MM.1S (cell line): ENCODE measurements at regions not wholly inside any gene's neighbourhood (a gene's known extent, or its start where the extent isn't known, plus 50 kb on each side); places are given as distances from the start of the nearest gene placed in this dataset.

Source experiments
- DNase-seq: peaks from one replicate; pipeline ENCODE4 v3.0.0-alpha.2; 2015
- H2AFZ ChIP-seq: fragments of 300-600 bp; sonication (generic); 2 replicates; pipeline ENCODE4 v1.6.0; 2016; ENCODE audit warnings: antibody characterized with exemption, low read length
- H3F3A ChIP-seq: fragments of 300-600 bp; sonication (generic); 2 replicates; pipeline ENCODE4 v1.6.1; 2016; ENCODE audit warnings: mild to moderate bottlenecking, antibody characterized with exemption, low read length, moderate library complexity, mixed read lengths; ENCODE audit not compliant: insufficient read depth
- H3K27ac ChIP-seq: fragments of 300-600 bp; sonication (generic); 2 replicates; pipeline ENCODE4 v1.5.1; 2016; ENCODE audit warnings: mild to moderate bottlenecking, low read length
- H3K27me3 ChIP-seq: fragments of 300-600 bp; sonication (generic); replicated peaks from 2 replicates; pipeline ENCODE4 v1.6.0; 2016; ENCODE audit warnings: low read length; ENCODE audit not compliant: insufficient read depth
- H3K36me3 ChIP-seq: fragments of 300-600 bp; sonication (generic); replicated peaks from 2 replicates; pipeline ENCODE4 v1.6.1; 2016; ENCODE audit warnings: mild to moderate bottlenecking, low read length, mixed read lengths; ENCODE audit not compliant: insufficient read depth
- H3K4me1 ChIP-seq: fragments of 300-600 bp; sonication (generic); 2 replicates; pipeline ENCODE4 v1.6.1; 2016; ENCODE audit warnings: low read length, mixed read lengths
- H3K4me2 ChIP-seq: fragments of 300-600 bp; sonication (generic); 2 replicates; pipeline ENCODE4 v1.6.0; 2016; ENCODE audit warnings: low read depth, low read length
- H3K4me3 ChIP-seq: fragments of 300-600 bp; sonication (generic); 2 replicates; pipeline ENCODE4 v1.5.1; 2016; ENCODE audit warnings: low read length, mixed read lengths
- H3K79me2 ChIP-seq: fragments of 300-600 bp; sonication (generic); 2 replicates; pipeline ENCODE4 v1.6.1; 2016; ENCODE audit warnings: mixed run types, low read length, mixed read lengths
- H3K9ac ChIP-seq: fragments of 300-600 bp; sonication (generic); 2 replicates; pipeline ENCODE4 v1.6.1; 2016; ENCODE audit warnings: low read length, mixed read lengths
- H3K9me2 ChIP-seq: fragments of 300-600 bp; sonication (generic); replicated peaks from 2 replicates; pipeline ENCODE4 v1.6.1; 2016; ENCODE audit warnings: mild to moderate bottlenecking, low read length, mixed read lengths; ENCODE audit not compliant: insufficient read depth
- H3K9me3 ChIP-seq: fragments of 300-600 bp; sonication (generic); replicated peaks from 2 replicates; pipeline ENCODE4 v1.6.1; 2016; ENCODE audit warnings: mild to moderate bottlenecking, low read length, mixed read lengths; ENCODE audit not compliant: insufficient read depth
- H4K20me1 ChIP-seq: fragments of 300-600 bp; sonication (generic); 2 replicates; pipeline ENCODE4 v1.6.1; 2016; ENCODE audit warnings: mild to moderate bottlenecking, low read length, moderate library complexity, mixed read lengths; ENCODE audit not compliant: insufficient read depth
- EZH2 ChIP-seq: fragments of 300-600 bp; sonication (generic); optimal IDR thresholded peaks from 2 replicates; pipeline ENCODE3; 2017; ENCODE audit warnings: low read depth, mild to moderate bottlenecking, antibody characterized with exemption, low read length, mixed read lengths
- EZH2phosphoT487 ChIP-seq: fragments of 300-600 bp; sonication (generic); IDR thresholded peaks from 2 replicates; pipeline ENCODE4 v1.6.1; 2018; ENCODE audit warnings: antibody characterized with exemption, low read length
- TF ChIP-seq, protein P1 (sequence below): fragments of 300-600 bp; sonication (generic); IDR thresholded peaks from 2 replicates; pipeline ENCODE4 v1.5.1; 2016; ENCODE audit warnings: antibody characterized with exemption, low read length, mixed read lengths

DNA sequence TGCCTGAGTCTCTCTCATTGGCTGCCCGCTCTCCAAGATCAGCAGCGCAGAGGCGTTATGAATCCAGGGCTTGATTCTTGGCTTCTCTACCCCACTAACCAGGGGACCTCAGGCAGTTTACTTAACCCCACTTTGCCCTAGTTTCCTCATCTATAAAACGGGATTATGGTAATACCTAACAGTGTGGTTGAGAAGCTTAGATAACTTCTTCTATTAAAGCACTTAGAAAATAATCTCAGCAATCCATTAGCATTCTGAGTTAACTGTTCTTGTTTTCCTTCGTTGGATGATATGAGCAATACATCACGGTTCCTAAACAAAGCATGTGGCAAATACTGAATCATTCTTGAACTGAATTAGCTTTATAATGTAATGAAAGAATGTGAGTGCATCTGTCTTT lies 116.3 kb upstream of the FKBP1C start:
- H3K36me3 ChIP-seq = no peaks in the 10 kb centered on the region
- no peak overlapping the region for H3K4me3 ChIP-seq
- H4K20me1 ChIP-seq = no peaks in the 10 kb centered on the region
- no peaks in the 10 kb centered on the region for H3K27me3 ChIP-seq
- no peaks in the 10 kb centered on the region for H3K9me3 ChIP-seq
- H3K79me2 ChIP-seq = no peaks in the 10 kb centered on the region
- H3K4me2 ChIP-seq = no peak overlapping the region
- TF ChIP-seq EZH2phosphoT487 (no peak), EZH2 (no peak)
- TF ChIP-seq, protein P1, sequence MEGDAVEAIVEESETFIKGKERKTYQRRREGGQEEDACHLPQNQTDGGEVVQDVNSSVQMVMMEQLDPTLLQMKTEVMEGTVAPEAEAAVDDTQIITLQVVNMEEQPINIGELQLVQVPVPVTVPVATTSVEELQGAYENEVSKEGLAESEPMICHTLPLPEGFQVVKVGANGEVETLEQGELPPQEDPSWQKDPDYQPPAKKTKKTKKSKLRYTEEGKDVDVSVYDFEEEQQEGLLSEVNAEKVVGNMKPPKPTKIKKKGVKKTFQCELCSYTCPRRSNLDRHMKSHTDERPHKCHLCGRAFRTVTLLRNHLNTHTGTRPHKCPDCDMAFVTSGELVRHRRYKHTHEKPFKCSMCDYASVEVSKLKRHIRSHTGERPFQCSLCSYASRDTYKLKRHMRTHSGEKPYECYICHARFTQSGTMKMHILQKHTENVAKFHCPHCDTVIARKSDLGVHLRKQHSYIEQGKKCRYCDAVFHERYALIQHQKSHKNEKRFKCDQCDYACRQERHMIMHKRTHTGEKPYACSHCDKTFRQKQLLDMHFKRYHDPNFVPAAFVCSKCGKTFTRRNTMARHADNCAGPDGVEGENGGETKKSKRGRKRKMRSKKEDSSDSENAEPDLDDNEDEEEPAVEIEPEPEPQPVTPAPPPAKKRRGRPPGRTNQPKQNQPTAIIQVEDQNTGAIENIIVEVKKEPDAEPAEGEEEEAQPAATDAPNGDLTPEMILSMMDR = no peak
- DNase-seq = no peak
- H3F3A ChIP-seq = no peaks in the 10 kb centered on the region
- no peak overlapping the region for H3K9ac ChIP-seq
- no peak overlapping the region for H2AFZ ChIP-seq
- no peak overlapping the region for H3K27ac ChIP-seq
- no peaks in the 10 kb centered on the region for H3K4me1 ChIP-seq
- no peaks in the 10 kb centered on the region for H3K9me2 ChIP-seq

DNA sequence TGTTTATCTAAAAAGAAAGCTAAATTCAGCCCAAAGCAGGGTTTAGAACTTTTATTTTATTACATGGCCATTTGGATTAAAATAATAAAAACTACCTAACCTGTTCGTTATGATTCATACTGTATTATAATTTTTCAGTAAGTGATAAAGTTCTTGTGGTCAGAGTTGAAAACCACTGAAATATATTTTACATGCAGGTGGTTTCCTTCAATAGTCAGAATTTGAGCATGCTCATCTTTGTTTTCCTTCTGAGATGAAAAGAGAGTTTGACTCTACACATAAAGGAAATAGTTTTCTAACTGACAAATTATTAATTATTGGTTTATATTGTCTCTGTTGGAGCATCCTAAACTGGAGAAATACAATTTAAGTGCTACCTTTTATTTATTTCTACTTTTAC lies 114.0 kb upstream of the FKBP1C start:
- H3K4me2 ChIP-seq = no peak overlapping the region
- H3K9me2 ChIP-seq = no peaks in the 10 kb centered on the region
- H3K27me3 ChIP-seq = no peaks in the 10 kb centered on the region
- no peaks in the 10 kb centered on the region for H3K4me1 ChIP-seq
- H3F3A ChIP-seq = no peaks in the 10 kb centered on the region
- no peak overlapping the region for H3K27ac ChIP-seq
- peak; percentile 39 for DNase-seq
- no peaks in the 10 kb centered on the region for H3K36me3 ChIP-seq
- no peak overlapping the region for H3K9ac ChIP-seq
- H3K79me2 ChIP-seq = no peaks in the 10 kb centered on the region
- no peak overlapping the region for H3K4me3 ChIP-seq
- no peaks in the 10 kb centered on the region for H4K20me1 ChIP-seq
- TF ChIP-seq EZH2phosphoT487 = no peak
- TF ChIP-seq EZH2 = no peak
- TF ChIP-seq, protein P1 = no peak
- H3K9me3 ChIP-seq = no peaks in the 10 kb centered on the region
- no peak overlapping the region for H2AFZ ChIP-seq

DNA sequence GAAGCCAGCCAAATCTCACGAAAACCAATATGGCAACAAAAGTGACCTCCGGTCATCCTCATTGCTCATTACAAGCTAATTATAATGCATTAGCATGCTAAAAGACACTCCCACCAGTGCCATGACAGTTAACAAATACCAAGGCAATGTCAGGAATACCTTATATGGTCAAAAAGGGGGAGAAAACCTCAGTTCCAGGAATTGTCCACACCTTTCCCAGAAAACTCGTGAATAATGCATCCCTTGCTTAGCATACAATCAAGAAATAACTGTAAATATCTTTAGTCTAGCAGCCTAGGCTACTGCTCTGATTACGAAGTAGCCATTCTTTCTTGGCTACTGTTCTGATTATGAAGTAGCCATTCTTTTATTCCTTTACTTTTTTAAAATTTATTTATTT lies 112.5 kb upstream of the FKBP1C start:
- H3K27me3 ChIP-seq = no peaks in the 10 kb centered on the region
- no peak overlapping the region for H3K27ac ChIP-seq
- TF ChIP-seq EZH2 (no peak), EZH2phosphoT487 (no peak)
- TF ChIP-seq, protein P1 = no peak
- no peaks in the 10 kb centered on the region for H4K20me1 ChIP-seq
- no peaks in the 10 kb centered on the region for H3K9me2 ChIP-seq
- DNase-seq = no peak
- H3K9me3 ChIP-seq = no peaks in the 10 kb centered on the region
- H3K36me3 ChIP-seq = no peaks in the 10 kb centered on the region
- H3F3A ChIP-seq = no peaks in the 10 kb centered on the region
- H2AFZ ChIP-seq = no peak overlapping the region
- no peak overlapping the region for H3K9ac ChIP-seq
- no peak overlapping the region for H3K4me3 ChIP-seq
- H3K4me2 ChIP-seq = no peak overlapping the region
- H3K4me1 ChIP-seq = no peaks in the 10 kb centered on the region
- no peaks in the 10 kb centered on the region for H3K79me2 ChIP-seq
